ENCODE measurements at regions not wholly inside any gene's neighbourhood (a gene's known extent, or its start where the extent isn't known, plus 50 kb on each side); places are given as distances from the start of the nearest gene placed in this dataset.

GRCh38 chr5:93300309-93300923 lies 280.6 kb downstream of the NR2F1-AS1 start:
- DNase-seq (no peak), ATAC-seq (no peak)
- Histone ChIP-seq H3K4me3 (no peak overlapping the region), H3K9me3 (no peaks in the 10 kb centered on the region), H3K27me3 (ENCODE audit: low read depth) (no peaks in the 10 kb centered on the region), H3K27ac (no peak overlapping the region), H3K4me1 (no peaks in the 10 kb centered on the region), H3K36me3 (no peaks in the 10 kb centered on the region)
- no peak for TF ChIP-seq CTCF (IDR thresholded peaks at IDR 0.05)
- intact Hi-C loops (cut with DNase I): no loop called here

- Histone ChIP-seq H3K9me3 (no peaks in the 10 kb centered on the region), H3K27ac (no peak overlapping the region), H3K27me3 (ENCODE audit: low read depth) (no peaks in the 10 kb centered on the region), H3K4me3 (no peak overlapping the region), H3K36me3 (no peaks in the 10 kb centered on the region), H3K4me1 (no peaks in the 10 kb centered on the region)
- ATAC-seq: no peak
- no peak for DNase-seq
- TF ChIP-seq CTCF (IDR thresholded peaks at IDR 0.05): no peak
- intact Hi-C loops (cut with DNase I): no loop called here
Measured at GRCh38 chr5:93299681-93300308, 281.2 kb downstream of the NR2F1-AS1 start.

- no peaks in the 10 kb centered on the region for H3K27me3 ChIP-seq (ENCODE audit: low read depth)
- no peak for TF ChIP-seq CTCF (IDR thresholded peaks at IDR 0.05)
- ATAC-seq (no peak), DNase-seq (no peak)
- H3K9me3 ChIP-seq: no peaks in the 10 kb centered on the region
- H3K4me1 ChIP-seq: no peaks in the 10 kb centered on the region
- H3K27ac ChIP-seq: no peak overlapping the region
- intact Hi-C loops (cut with DNase I): no loop called here
- no peaks in the 10 kb centered on the region for H3K36me3 ChIP-seq
- H3K4me3 ChIP-seq: no peak overlapping the region
Measured at GRCh38 chr5:93297116-93297515, 283.9 kb downstream of the NR2F1-AS1 start.

- Histone ChIP-seq H3K4me1 (no peaks in the 10 kb centered on the region), H3K27me3 (ENCODE audit: low read depth) (no peaks in the 10 kb centered on the region), H3K27ac (no peak overlapping the region), H3K9me3 (no peaks in the 10 kb centered on the region), H3K4me3 (no peak overlapping the region), H3K36me3 (no peaks in the 10 kb centered on the region)
- no peak for TF ChIP-seq CTCF (IDR thresholded peaks at IDR 0.05)
- ATAC-seq (no peak), DNase-seq (no peak)
- intact Hi-C loops (cut with DNase I): no loop called here
Measured at GRCh38 chr5:93296338-93296737, 284.7 kb downstream of the NR2F1-AS1 start.

- DNase-seq (no peak), ATAC-seq (no peak)
- H3K27ac ChIP-seq: no peak overlapping the region
- H3K9me3 ChIP-seq: no peaks in the 10 kb centered on the region
- TF ChIP-seq CTCF (IDR thresholded peaks at IDR 0.05): no peak
- H3K4me1 ChIP-seq: no peaks in the 10 kb centered on the region
- H3K36me3 ChIP-seq: no peaks in the 10 kb centered on the region
- H3K27me3 ChIP-seq (ENCODE audit: low read depth): no peaks in the 10 kb centered on the region
- no peak overlapping the region for H3K4me3 ChIP-seq
- intact Hi-C loops (cut with DNase I): no loop called here
Measured at GRCh38 chr5:93294996-93295395, 286.0 kb downstream of the NR2F1-AS1 start.

All from lower lobe of right lung (tissue), 2 donors.